Uterus (tissue), 2 donors: ENCODE measurements at regions not wholly inside any gene's neighbourhood (a gene's known extent, or its start where the extent isn't known, plus 50 kb on each side); places are given as distances from the start of the nearest gene placed in this dataset.

Experiments used
- POLR2A ChIP-seq, 2 donors: fragments of 450-650 bp; IDR thresholded peaks; one replicate each; pipeline ENCODE4 v1.6.1; 2016; ENCODE audit warnings: antibody characterized with exemption in 2 of 2, mild to moderate bottlenecking in 1 of 2, moderate library complexity in 1 of 2
- TF ChIP-seq, protein P1 (sequence below), 4 experiments: fragments of 200-600 bp in 2 of 4; fragments of 450-650 bp in 2 of 4; sonication (generic) in 2 of 4; IDR thresholded peaks; one replicate each; pipeline ENCODE4 v1.5.1; 2016 to 2019; ENCODE audit warnings: antibody characterized with exemption in 4 of 4, mild to moderate bottlenecking in 2 of 4, moderate library complexity in 1 of 4

DNA sequence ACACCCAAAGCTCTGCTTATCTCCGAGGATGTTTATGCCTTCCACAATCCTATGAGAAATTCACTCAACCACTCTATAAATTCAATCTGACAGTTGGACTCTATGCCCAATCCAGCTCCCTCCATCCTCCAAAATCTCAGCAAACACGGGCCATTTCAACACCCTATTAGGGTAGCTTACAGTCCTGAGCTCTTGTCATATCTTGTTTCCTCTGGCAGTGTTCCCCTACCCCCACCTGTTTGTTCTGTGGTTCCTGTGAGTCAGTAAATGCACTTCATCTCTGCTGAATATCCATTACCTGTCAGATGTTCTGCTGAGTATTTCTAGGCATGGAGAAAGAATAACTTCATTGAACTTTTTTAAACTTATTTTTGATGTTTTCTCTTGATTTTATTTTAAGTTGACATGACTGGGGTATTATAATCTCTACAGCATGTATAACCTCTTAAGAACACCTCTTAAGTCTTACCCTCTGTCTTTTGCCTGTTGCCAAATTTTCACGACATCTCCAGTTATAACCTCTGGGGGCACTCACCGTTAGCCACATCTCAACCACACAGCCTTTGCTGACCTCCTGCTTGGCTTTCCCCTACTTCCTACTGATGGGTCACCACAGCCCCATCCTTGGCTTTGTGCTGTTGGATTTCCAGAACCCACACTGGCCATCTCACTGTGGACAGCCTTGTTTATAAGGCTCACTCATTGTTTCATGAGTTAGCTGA is 317.0 kb upstream of the TMPO start:
- TF ChIP-seq, protein P1, sequence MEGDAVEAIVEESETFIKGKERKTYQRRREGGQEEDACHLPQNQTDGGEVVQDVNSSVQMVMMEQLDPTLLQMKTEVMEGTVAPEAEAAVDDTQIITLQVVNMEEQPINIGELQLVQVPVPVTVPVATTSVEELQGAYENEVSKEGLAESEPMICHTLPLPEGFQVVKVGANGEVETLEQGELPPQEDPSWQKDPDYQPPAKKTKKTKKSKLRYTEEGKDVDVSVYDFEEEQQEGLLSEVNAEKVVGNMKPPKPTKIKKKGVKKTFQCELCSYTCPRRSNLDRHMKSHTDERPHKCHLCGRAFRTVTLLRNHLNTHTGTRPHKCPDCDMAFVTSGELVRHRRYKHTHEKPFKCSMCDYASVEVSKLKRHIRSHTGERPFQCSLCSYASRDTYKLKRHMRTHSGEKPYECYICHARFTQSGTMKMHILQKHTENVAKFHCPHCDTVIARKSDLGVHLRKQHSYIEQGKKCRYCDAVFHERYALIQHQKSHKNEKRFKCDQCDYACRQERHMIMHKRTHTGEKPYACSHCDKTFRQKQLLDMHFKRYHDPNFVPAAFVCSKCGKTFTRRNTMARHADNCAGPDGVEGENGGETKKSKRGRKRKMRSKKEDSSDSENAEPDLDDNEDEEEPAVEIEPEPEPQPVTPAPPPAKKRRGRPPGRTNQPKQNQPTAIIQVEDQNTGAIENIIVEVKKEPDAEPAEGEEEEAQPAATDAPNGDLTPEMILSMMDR (IDR thresholded peaks at IDR 0.05): no peak
- TF ChIP-seq POLR2A (IDR thresholded peaks at IDR 0.05): no peak
